DLD1 (cell line): ENCODE measurements at regions not wholly inside any gene's neighbourhood (a gene's known extent, or its start where the extent isn't known, plus 50 kb on each side); places are given as distances from the start of the nearest gene placed in this dataset.

Source experiments
- in situ Hi-C: cut with HindIII; loops from 2 replicates; pipeline ENCODE4 v1.10.0; 2017; ENCODE audit warnings: low sequenced_read_pairs

DNA sequence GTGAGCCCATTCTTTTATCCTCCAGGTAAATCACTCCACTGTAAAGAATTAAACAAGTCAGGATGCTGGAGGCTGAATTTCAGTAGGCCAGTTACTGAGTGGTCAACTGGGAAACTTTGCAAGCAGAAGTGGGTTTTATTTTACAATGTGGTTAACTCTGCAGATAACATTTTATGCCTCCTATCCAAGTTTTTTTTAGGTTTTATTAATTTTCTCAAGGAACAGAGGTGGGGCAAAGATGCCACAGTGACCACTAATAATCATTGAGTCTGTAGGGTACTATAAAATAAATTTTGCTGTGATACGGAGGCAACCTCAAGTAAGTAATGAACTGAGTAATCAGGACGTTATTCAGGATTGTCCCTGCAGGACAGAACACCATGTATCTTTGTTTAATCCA is 599.9 kb downstream of the METTL15 start:
- in situ Hi-C loops, result no loop called here

- in situ Hi-C loops, result no loop called here
These were observed 596.6 kb downstream of the METTL15 start for GRCh38 chr11:28704801-28705200.

DNA sequence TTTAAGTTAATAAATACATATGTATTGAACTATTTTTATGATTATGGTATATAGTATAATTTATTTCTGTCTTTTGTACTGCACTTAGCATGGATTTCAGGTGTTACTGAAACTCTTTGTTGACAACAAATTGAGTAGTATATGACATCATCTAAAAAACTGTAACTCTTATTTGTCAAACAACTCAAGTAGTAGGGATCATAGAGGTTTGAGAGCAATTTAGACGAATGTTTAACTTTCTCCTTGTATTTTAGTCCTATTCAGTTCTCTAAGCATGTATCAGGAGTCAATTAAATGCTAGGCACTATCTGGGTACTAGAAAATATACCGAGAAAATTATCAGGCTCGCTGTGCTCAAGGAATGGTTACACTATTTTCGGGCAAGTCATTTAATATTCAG is 595.2 kb downstream of the METTL15 start:
- in situ Hi-C loops, result no loop called here

DNA sequence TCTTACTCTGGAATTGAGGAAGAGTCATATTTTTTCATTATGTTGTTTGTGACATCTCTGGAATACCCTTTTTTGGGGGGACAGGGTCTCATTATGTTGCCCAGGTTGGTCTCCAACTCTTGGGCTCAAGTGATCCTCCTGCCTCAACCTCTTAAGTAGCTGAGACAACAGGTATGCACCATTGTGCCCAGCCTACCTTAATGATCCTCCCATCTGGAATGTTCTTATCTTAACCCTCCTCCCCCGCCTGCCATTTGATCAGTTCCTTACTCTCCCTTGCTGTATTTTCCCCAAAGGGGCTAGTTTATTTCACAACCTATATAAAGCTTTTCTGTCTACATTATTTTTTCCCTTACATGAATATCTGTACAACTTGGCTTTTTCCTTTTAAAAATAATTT is 594.7 kb downstream of the METTL15 start:
- in situ Hi-C loops, result no loop called here

DNA sequence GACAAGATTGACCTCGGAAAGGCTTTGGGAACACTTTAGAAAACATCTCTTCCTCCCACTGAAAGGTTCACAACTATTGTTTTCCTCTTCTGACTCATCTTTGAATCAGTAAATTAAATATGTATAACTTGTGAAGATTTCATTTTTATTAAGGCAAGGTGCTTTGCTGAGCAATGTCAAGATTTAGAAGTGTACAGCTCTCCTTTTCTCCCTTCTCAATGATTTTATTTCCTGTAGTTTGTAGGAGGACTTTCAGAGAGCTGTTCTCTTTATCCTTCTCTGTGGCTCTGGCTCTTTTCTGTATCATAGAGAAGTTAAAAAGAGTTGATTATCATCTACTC is 594.2 kb downstream of the METTL15 start:
- in situ Hi-C loops, result no loop called here

DNA sequence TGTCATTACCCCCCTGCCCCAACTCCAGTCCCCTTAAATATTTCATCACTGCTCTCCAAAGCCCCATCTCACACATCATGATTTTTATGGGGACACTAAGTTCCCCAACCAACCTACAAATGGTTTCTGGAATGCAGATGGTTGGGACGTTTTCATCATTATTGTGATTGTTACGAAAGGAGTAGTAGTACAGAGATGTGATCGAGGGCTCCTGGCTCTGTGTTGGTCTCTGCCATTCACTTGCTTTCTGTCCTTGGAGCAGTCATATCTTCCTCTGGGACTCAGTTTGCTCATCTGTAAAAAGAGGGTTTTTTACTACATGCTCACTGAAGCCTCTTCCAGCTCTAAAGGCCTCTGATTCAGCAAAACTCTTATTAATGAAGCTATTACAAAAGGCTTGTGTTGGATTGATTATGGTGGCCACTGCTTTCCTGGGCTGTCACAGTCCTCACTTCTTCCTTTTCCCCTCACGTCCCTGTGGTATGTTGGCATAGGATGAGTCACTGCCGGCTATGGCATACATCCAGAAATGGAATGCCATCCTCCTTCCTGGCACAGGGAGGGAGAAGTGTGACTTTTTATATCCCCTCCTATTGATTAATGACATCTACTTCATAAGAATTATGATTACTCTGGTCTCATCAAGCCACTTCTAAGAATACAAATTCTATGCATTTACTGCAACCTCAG is 593.7 kb downstream of the METTL15 start:
- in situ Hi-C loops, result no loop called here

GRCh38 chr11:28699701-28700100 is 591.5 kb downstream of the METTL15 start:
- in situ Hi-C loops, result no loop called here

DNA sequence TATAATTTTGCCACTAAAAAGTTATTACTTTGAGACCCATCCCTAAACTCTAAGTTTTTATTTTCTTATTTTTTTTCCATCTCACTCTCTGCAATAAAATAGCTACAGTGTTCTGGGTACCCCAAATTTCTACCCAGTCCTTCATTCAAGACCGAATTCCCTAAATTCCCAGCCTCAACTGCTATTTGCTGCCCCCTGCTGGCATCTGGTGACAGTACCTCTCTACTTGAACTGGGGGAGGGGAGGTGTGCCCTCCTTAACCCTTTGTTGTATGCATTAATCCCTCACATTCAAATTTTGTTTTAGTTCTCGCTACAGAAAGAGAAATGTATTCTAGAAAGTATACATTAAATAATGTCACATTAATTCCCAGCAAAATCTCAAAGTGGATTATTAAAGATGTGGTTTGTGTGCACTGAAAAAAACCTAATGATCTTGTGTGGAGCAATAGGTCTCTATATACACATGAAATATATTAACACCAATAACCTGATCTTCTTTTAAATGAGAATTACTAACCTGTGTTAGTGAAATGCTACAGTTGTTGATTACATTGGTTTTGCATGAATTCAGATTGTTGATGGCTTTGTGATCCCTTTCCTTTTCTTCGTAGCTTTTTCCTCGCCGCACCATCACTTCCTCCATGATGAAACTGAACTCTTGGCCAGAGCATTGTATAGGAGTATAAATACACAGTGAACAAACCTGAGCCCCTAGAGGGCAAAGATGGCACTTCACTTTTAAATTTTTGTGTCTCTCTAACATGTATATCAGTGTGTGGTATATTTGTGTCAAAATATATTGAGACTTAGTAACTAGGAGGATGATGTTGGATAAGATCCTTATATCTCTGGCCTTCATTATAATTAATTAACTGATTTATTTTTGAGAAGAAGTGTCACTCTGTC is 590.0 kb downstream of the METTL15 start:
- in situ Hi-C loops, result no loop called here

- in situ Hi-C loops, result no loop called here
These were observed 588.4 kb downstream of the METTL15 start for GRCh38 chr11:28696591-28696990.

DNA sequence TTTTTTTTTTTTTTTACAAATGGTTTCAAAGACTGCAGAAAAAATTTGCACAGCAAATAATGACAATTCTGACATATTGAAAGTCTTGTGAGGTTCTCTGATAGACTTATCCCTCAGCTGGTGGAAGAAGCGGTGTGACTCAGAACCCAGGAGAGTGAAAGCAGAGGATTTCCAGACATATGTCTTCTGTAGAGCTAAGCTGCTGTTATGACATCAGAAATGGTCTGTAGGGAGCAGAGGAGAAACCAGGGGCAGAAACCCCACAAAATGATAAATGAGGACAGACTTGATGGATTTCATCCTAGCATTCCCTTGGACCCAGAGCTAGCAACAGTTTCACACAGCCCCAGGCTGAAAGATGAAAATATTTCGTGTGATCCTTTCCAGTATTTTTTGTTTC is 582.6 kb downstream of the METTL15 start:
- in situ Hi-C loops, result no loop called here

DNA sequence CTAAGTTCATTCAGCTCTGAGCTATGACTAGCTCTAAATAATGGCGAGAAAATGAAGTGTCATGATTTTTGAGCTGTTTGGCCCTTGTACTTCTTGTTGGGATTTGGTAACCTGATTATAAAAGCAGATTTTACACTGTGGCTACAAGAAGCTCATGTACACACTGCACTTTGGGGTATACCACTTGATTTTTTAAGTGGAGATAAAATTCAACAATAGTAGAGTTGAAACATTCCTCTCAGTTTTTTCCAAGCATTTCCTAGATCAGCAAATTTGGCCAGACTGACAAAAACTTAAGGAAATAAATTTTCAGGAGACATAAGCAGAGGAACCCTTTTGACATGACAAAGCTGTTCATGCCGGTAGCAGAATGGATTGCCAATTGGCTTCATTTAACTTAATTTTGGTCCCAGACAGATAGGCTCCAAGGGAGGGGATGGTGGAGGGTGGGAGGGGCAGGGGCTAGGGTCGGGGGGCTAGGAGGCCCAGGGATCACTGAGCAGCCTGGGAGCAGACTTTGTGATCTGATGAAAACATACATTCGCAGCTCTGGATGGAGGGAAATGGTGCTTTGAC is 575.9 kb downstream of the METTL15 start:
- in situ Hi-C loops, result no loop called here

- in situ Hi-C loops, result no loop called here
These were observed 571.7 kb downstream of the METTL15 start for GRCh38 chr11:28679795-28680468.

GRCh38 chr11:28677721-28678120 is 569.5 kb downstream of the METTL15 start:
- in situ Hi-C loops, result no loop called here

DNA sequence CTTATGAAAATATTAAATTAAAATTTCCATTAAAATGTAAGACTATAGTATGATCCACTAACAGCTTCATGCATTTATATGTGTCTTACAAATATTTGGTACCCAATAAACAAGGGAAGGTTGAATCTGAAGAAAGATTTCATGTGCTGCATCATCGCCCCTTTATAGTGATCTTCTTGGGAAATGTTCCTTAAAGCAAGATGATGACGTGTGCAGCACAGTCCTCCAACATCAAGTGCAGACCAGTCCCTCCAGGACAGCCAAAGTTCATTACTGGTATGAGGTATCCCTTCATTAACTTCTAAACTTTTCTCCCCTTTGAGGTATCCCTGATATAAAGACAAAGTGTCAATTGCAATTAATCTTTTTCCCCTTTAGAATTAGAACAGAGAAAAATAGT is 567.0 kb downstream of the METTL15 start:
- in situ Hi-C loops, result no loop called here

DNA sequence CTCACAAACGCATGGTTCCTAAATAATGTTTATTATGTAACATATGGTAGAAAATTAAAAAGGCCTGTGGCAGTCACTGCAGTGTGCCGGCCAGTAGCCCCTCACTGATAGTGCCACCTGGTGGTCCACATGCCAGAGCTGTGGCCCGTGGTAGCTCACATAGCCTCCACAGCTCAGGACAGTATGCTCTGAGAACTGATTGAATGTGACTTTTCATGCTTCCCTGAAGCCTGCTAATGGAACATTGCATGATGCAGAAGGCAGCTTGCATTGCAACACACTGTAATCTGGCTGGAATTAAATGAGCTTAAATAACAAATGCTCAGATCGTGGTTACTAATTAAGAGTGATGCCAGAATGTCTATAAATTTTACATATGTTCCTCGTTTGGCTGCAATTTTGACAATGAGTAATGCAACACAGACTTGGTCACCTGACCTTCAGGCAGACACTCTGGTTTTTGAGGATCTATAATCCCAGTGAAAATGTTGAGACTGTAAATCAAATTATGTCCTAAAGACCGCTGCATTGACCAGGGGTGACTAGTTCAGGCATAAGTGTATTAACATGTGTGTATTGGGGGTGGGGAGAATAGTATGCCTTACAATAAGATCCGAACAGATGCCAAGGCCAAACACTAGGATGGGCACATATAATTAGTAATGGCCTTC is 566.4 kb downstream of the METTL15 start:
- in situ Hi-C loops, result no loop called here

GRCh38 chr11:28673691-28674432 is 565.7 kb downstream of the METTL15 start:
- in situ Hi-C loops, result no loop called here

DNA sequence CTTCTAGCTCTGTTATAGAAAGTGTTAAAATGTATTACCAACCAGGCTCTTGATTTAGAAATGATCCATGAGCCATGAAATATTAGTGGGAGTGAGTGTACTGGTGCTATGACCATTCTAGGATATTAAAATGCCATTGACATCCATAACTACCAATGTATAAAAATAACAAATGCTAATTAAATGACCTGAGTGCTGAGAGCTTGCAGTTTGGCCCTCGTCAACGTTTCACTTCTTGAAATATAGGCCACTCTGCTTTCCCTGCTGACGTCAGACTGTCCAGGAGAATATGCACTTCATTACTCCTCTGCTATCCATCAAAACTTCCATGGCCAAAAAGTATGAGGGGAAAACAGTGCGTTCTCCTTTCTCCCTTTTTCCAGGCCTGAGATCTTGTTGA is 563.1 kb downstream of the METTL15 start:
- in situ Hi-C loops, result no loop called here

GRCh38 chr11:28666632-28667031 is 558.4 kb downstream of the METTL15 start:
- in situ Hi-C loops, result no loop called here

DNA sequence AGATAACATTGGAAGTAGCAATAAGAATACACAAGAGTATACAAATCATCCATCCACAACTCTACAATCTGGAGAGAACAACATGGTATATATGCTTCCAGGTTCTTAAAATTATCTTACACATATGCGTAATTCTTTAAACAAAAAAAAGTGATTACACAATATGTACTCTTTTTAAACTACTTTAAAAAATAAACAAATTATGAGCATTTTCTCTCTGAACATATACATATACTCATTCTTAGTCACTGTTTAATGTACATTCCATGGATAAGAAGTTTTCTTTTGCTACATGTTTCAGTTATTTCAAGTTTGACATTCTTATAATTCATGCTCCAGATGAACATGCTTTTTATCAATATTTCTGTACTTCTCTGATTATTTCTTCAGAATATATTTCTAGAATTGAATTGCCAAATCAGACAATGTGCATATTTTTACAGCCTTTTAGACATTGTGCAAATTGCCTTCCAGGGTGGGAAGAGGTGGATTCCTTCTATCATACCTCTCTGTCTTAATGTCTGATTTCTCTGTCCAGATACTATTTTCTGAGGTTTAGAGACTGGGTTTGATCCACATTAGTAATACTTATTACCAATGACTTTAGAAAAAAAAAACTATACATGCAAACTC is 551.6 kb downstream of the METTL15 start:
- in situ Hi-C loops, result no loop called here
